ENCODE measurements at regions not wholly inside any gene's neighbourhood (a gene's known extent, or its start where the extent isn't known, plus 50 kb on each side); places are given as distances from the start of the nearest gene placed in this dataset.

DNA sequence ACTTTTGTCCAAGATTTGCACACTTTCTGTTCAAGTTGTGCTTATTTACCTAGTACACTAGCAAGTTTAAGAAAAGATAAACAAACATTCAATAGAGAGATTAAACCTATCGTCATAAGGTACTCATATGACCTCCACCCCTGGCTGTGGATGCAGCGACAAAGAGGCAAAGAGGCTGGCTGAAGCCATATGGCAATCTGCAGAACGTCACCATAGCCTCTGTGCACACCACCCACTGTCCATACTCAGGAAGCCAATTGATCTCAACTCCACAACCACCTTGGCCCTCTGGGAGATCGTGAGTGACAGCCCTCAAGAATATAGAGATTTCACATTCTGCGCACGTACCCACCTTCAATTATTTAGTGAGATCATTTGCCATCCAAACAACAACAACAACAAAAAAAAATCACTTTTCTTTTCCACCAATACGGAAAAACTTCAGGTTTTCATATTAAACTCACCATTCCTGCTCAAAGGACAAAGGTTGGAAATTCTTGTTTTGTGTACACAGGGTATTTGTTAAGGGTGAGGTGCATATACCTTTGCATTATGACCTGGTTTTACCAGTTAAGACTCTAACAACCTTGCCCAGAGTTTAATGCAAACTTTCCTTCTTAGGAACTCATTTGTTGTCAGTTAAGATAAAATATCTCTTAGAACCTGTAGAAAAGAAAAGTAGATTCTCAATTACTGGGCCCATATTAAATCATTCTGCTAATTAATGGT, 243.0 kb upstream of the FSTL5 start:
- intact Hi-C loops (cut with DNase I; ENCODE audit: low total_unique reads), result no loop called here
- H3K36me3 ChIP-seq, result no peaks in the 10 kb centered on the region
- no peaks in the 10 kb centered on the region for H3K9me3 ChIP-seq
- DNase-seq, result no peak
- H3K4me1 ChIP-seq, result no peaks in the 10 kb centered on the region
- H3K4me3 ChIP-seq, result no peak overlapping the region
- TF ChIP-seq, protein P1, sequence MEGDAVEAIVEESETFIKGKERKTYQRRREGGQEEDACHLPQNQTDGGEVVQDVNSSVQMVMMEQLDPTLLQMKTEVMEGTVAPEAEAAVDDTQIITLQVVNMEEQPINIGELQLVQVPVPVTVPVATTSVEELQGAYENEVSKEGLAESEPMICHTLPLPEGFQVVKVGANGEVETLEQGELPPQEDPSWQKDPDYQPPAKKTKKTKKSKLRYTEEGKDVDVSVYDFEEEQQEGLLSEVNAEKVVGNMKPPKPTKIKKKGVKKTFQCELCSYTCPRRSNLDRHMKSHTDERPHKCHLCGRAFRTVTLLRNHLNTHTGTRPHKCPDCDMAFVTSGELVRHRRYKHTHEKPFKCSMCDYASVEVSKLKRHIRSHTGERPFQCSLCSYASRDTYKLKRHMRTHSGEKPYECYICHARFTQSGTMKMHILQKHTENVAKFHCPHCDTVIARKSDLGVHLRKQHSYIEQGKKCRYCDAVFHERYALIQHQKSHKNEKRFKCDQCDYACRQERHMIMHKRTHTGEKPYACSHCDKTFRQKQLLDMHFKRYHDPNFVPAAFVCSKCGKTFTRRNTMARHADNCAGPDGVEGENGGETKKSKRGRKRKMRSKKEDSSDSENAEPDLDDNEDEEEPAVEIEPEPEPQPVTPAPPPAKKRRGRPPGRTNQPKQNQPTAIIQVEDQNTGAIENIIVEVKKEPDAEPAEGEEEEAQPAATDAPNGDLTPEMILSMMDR (IDR thresholded peaks at IDR 0.05), result no peak
- TF ChIP-seq POLR2A (IDR thresholded peaks at IDR 0.05), result no peak
- H3K27ac ChIP-seq, result no peak overlapping the region
- H3K27me3 ChIP-seq, result no peaks in the 10 kb centered on the region

GRCh38 chr4:162403932-162404331, 240.1 kb upstream of the FSTL5 start:
- Histone ChIP-seq H3K27ac (no peak overlapping the region), H3K4me1 (no peaks in the 10 kb centered on the region), H3K9me3 (no peaks in the 10 kb centered on the region), H3K4me3 (no peak overlapping the region), H3K36me3 (no peaks in the 10 kb centered on the region), H3K27me3 (no peaks in the 10 kb centered on the region)
- TF ChIP-seq, protein P1 (IDR thresholded peaks at IDR 0.05), result no peak
- no peak for TF ChIP-seq POLR2A (IDR thresholded peaks at IDR 0.05)
- no peak for DNase-seq
- intact Hi-C loops (cut with DNase I; ENCODE audit: low total_unique reads), result no loop called here

DNA sequence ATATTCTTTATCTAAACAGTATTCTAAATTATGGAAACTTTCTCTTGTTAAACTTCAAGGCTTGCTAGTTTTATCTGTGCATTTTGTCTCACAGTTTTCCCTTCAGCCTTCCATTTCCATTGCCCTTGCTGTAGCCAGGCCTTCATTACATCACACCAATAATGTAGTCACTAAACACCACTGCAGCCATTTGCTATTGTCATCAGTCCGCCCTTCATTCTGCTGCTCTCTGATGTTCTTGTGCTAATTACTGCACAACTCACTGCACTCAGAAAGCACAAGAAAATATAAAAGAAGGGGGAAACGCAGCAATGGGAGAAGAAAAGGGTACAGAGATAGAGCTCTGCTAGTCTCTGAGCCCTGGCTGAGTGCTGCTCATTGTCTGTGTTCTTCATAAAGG, 239.6 kb upstream of the FSTL5 start:
- no peak overlapping the region for H3K4me3 ChIP-seq
- no peaks in the 10 kb centered on the region for H3K36me3 ChIP-seq
- no peaks in the 10 kb centered on the region for H3K9me3 ChIP-seq
- no peak for DNase-seq
- no peaks in the 10 kb centered on the region for H3K27me3 ChIP-seq
- H3K4me1 ChIP-seq, result no peaks in the 10 kb centered on the region
- intact Hi-C loops (cut with DNase I; ENCODE audit: low total_unique reads), result no loop called here
- no peak overlapping the region for H3K27ac ChIP-seq
- no peak for TF ChIP-seq POLR2A (IDR thresholded peaks at IDR 0.05)
- TF ChIP-seq, protein P1 (IDR thresholded peaks at IDR 0.05), result no peak

DNA sequence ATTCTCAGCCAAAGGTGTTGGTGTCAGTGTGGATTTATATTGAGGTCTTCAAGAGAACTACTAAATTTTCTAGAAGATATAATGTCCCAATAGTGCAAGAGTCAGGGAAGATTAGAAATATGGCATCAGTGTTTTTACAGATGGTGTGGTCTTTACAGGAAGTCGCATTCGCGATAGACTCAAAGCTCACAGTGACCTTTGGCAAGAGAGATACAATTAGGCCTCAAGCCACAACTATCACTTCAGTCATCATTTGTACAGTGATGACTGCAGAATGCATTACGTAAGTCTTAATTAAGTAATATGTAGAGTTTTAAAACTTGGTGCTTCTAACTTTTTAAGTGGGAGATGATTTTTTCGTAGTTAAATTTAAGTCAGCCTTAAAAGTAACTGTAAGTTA, 237.2 kb upstream of the FSTL5 start:
- H3K9me3 ChIP-seq, result no peaks in the 10 kb centered on the region
- intact Hi-C loops (cut with DNase I; ENCODE audit: low total_unique reads), result no loop called here
- H3K4me3 ChIP-seq, result no peak overlapping the region
- no peak overlapping the region for H3K27ac ChIP-seq
- H3K36me3 ChIP-seq, result no peaks in the 10 kb centered on the region
- no peak for DNase-seq
- no peaks in the 10 kb centered on the region for H3K27me3 ChIP-seq
- no peak for TF ChIP-seq POLR2A (IDR thresholded peaks at IDR 0.05)
- TF ChIP-seq, protein P1 (IDR thresholded peaks at IDR 0.05), result no peak
- H3K4me1 ChIP-seq, result no peaks in the 10 kb centered on the region

DNA sequence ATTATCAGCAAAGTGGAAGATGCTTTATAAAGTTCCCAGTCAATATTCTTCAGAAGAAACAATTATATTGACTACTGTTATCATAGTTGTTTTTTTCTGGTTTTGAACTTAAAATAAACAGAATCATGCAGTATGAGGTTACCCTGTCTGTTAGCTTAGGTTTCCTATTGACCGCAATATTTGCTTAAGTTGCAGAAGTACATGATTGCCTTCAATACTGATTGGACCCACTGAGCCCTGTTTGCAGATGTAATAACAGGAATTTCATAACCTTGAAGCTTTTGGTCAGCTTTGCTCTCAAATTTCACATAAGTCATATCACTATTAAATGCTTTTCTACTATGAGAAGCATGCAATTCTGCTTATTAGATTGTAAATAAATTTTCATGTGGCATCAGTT, 229.1 kb upstream of the FSTL5 start:
- Histone ChIP-seq H3K9me3 (no peaks in the 10 kb centered on the region), H3K27ac (no peak overlapping the region), H3K36me3 (no peaks in the 10 kb centered on the region), H3K4me3 (no peak overlapping the region), H3K4me1 (no peaks in the 10 kb centered on the region), H3K27me3 (no peaks in the 10 kb centered on the region)
- TF ChIP-seq, protein P1 (IDR thresholded peaks at IDR 0.05), result no peak
- TF ChIP-seq POLR2A (IDR thresholded peaks at IDR 0.05), result no peak
- no peak for DNase-seq
- intact Hi-C loops (cut with DNase I; ENCODE audit: low total_unique reads), result no loop called here

Data from uterus (tissue), 3 donors.